Stomach (tissue), 8 donors: ENCODE measurements at regions not wholly inside any gene's neighbourhood (a gene's known extent, or its start where the extent isn't known, plus 50 kb on each side); places are given as distances from the start of the nearest gene placed in this dataset.

Experiments
- DNase-seq, 2 donors: peaks; one replicate each; pipeline versions ENCODE4 v3.0.0 to v3.0.0-alpha.2; 2013 to 2019
- H3K27ac ChIP-seq, 5 donors: fragments of 200-600 bp in 4 of 5; sonication (generic) in 4 of 5; one replicate each; pipeline ENCODE4 v1.5.1; 2013 to 2019; ENCODE audit warnings: mild to moderate bottlenecking in 1 of 5, moderate library complexity in 1 of 5
- H3K27me3 ChIP-seq, 3 donors: fragments of 200-600 bp; sonication (generic); one replicate each; pipeline ENCODE4 v1.5.1; 2017 to 2019; ENCODE audit warnings: mixed run types in 1 of 3
- H3K36me3 ChIP-seq, 4 donors: fragments of 200-600 bp; sonication (generic); 1 replicate in 3 of 4; 2 replicates in 1 of 4; pipeline ENCODE4 v1.5.1; 2016 to 2019
- H3K4me1 ChIP-seq, 4 donors: fragments of 200-600 bp; sonication (generic); one replicate each; pipeline ENCODE4 v1.5.1; 2016 to 2019
- H3K4me3 ChIP-seq, 4 donors: fragments of 200-600 bp; sonication (generic) in 3 of 4; one replicate each; pipeline ENCODE4 v1.5.1; 2016 to 2019; ENCODE audit warnings: mild to moderate bottlenecking in 1 of 4
- H3K9me3 ChIP-seq, 4 donors: fragments of 200-600 bp; sonication (generic); one replicate each; pipeline ENCODE4 v1.5.1; 2016 to 2019
- EP300 ChIP-seq: sonication (generic); formaldehyde crosslinking; IDR thresholded peaks from one replicate; pipeline ENCODE4 v1.6.1; 2017; ENCODE audit warnings: antibody characterized with exemption
- POLR2A ChIP-seq, 4 donors: fragments of 450-650 bp; IDR thresholded peaks; one replicate each; pipeline ENCODE4 v1.6.1; 2016; ENCODE audit warnings: antibody characterized with exemption in 4 of 4, control low read depth in 2 of 4, mild to moderate bottlenecking in 1 of 4, moderate library complexity in 1 of 4
- POLR2AphosphoS5 ChIP-seq, 3 donors: sonication (generic); formaldehyde crosslinking; IDR thresholded peaks; one replicate each; pipeline ENCODE4 v1.6.1; 2016; ENCODE audit warnings: antibody characterized with exemption in 3 of 3
- WGBS, 5 donors: extraction: QIAGEN DNeasy Blood & Tissue Kit in 3 of 5; methylation state at CpG; one replicate each; pipeline versions ENCODE4 v1.1.5 to v1.1.7; 2013 to 2018; 5-methylcytosine and 5-hydroxymethylcytosine counted together
- intact Hi-C: fragments of 100-400 bp; cut with DNase I; formaldehyde crosslinking; loops from one replicate; pipeline ENCODE4 v1.15.1; 2023; ENCODE audit warnings: low total_unique reads
- TF ChIP-seq, protein P1 (sequence below), 7 experiments: fragments of 450-650 bp in 4 of 7; fragments of 200-600 bp in 3 of 7; sonication (generic) in 3 of 7; IDR thresholded peaks; one replicate each; pipeline ENCODE4 v1.5.1; 2016 to 2019; ENCODE audit warnings: antibody characterized with exemption in 7 of 7, control low read depth in 2 of 7, mild to moderate bottlenecking in 1 of 7
- donor health status: healthy with polysubstance abuse.
- donor health status: Bipolar disorder and iron deficiency.
- donor health status: healthy.

DNA sequence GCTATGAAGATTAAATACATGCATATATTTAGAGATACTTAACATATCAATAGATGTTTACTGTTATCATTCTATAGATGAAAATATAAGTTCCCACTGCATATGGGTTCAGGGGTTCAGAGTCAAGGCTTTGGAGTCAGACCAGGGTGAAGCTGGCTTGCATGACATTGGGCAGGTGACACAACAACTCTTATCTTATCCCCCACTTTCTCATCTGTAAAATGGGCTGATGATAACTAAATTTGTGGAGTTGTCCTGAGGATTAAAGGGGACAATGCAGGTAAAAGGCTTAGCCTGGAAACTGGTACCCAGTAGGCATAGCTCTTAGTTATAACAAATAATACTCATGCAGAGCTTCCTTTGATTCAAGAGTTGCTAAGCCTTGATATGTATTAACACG, 72.6 kb upstream of the BRINP1 start:
- no peaks in the 10 kb centered on the region for H3K27me3 ChIP-seq
- intact Hi-C loops, result no loop called here
- no peak overlapping the region for H3K4me3 ChIP-seq
- no peak overlapping the region for H3K27ac ChIP-seq
- H3K9me3 ChIP-seq, result no peaks in the 10 kb centered on the region
- WGBS, 5 donors, result 58 to 72% (median 62%) methylated on average over 1 of the region's 1 CpG
- no peaks in the 10 kb centered on the region for H3K4me1 ChIP-seq
- TF ChIP-seq, protein P1, sequence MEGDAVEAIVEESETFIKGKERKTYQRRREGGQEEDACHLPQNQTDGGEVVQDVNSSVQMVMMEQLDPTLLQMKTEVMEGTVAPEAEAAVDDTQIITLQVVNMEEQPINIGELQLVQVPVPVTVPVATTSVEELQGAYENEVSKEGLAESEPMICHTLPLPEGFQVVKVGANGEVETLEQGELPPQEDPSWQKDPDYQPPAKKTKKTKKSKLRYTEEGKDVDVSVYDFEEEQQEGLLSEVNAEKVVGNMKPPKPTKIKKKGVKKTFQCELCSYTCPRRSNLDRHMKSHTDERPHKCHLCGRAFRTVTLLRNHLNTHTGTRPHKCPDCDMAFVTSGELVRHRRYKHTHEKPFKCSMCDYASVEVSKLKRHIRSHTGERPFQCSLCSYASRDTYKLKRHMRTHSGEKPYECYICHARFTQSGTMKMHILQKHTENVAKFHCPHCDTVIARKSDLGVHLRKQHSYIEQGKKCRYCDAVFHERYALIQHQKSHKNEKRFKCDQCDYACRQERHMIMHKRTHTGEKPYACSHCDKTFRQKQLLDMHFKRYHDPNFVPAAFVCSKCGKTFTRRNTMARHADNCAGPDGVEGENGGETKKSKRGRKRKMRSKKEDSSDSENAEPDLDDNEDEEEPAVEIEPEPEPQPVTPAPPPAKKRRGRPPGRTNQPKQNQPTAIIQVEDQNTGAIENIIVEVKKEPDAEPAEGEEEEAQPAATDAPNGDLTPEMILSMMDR (IDR thresholded peaks at IDR 0.05), result no peak
- TF ChIP-seq POLR2A (IDR thresholded peaks at IDR 0.05) (no peak), EP300 (no peak), POLR2AphosphoS5 (IDR thresholded peaks at IDR 0.05) (no peak)
- no peaks in the 10 kb centered on the region for H3K36me3 ChIP-seq
- DNase-seq, result no peak

- H3K36me3 ChIP-seq, result no peaks in the 10 kb centered on the region
- H3K9me3 ChIP-seq, result no peaks in the 10 kb centered on the region
- no peak for TF ChIP-seq POLR2AphosphoS5 (IDR thresholded peaks at IDR 0.05)
- no peak for DNase-seq
- WGBS, 5 donors, result 11 to 31% (median 30%) methylated on average over 2 of the region's 2 CpGs
- no peaks in the 10 kb centered on the region for H3K4me1 ChIP-seq
- intact Hi-C loops, result no loop called here
- no peak overlapping the region for H3K27ac ChIP-seq
- no peaks in the 10 kb centered on the region for H3K27me3 ChIP-seq
- H3K4me3 ChIP-seq, result no peak overlapping the region
Measured at GRCh38 chr9:119441338-119441737, 72.1 kb upstream of the BRINP1 start.

DNA sequence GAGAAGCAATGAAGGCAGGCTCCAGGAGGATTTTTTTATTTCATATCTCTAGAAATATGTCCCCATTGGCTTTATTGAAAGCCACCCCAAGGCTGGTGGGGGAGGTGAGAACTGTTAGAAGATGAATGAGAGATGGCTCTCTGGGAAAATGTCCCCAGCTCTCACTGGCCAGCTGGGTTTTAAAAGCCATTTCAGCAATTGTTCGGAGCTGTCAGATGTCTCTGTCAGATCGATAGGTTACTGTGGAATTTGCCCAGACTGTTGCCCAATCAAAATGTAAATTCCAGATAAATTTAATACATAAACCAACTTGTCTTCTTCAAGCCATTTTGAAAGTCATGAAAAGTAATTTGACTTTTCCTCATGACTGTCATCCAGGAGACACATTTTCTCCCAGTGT, 67.0 kb upstream of the BRINP1 start:
- WGBS, 5 donors, result 75 to 88% (median 80%) methylated on average over 2 of the region's 2 CpGs
- no peak for DNase-seq
- TF ChIP-seq POLR2A (IDR thresholded peaks at IDR 0.05) (no peak), POLR2AphosphoS5 (IDR thresholded peaks at IDR 0.05) (no peak), EP300 (no peak)
- TF ChIP-seq, protein P1 (IDR thresholded peaks at IDR 0.05), result no peak

DNA sequence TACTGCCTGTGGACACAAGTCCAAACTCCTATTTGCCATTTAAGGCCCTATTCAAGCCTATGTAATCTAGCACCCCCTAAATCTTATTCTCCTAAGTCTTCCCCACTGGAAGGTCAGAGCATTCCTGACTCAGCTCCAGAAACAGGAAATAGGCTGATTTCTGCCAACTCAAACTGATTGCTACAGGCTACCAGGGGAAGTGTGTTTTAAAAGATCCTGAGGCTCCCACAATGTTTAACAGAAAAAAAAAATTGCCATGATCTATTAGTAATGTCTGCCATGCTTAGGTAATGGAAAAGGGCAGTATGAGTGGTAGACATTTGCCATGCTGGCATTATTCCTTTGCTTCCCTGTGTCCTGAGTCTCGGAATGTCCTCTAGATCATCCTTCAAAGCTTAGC, 65.8 kb upstream of the BRINP1 start:
- Histone ChIP-seq H3K4me1 (no peaks in the 10 kb centered on the region), H3K9me3 (no peaks in the 10 kb centered on the region), H3K27ac (no peak overlapping the region), H3K4me3 (no peak overlapping the region), H3K36me3 (no peaks in the 10 kb centered on the region), H3K27me3 (no peaks in the 10 kb centered on the region)
- DNase-seq, result no peak
- intact Hi-C loops, result no loop called here
- TF ChIP-seq EP300, result no peak
- TF ChIP-seq, protein P1 (IDR thresholded peaks at IDR 0.05), result no peak
- TF ChIP-seq POLR2AphosphoS5 (IDR thresholded peaks at IDR 0.05), result no peak
- TF ChIP-seq POLR2A (IDR thresholded peaks at IDR 0.05), result no peak
- WGBS, 5 donors, result 59 to 76% (median 63%) methylated on average over 1 of the region's 1 CpG

More for the DNA sequence above, 67.0 kb upstream of the BRINP1 start:
- Histone ChIP-seq H3K9me3 (no peaks in the 10 kb centered on the region), H3K27ac (no peak overlapping the region), H3K4me1 (no peaks in the 10 kb centered on the region), H3K36me3 (no peaks in the 10 kb centered on the region), H3K27me3 (no peaks in the 10 kb centered on the region), H3K4me3 (no peak overlapping the region)
- intact Hi-C loops, result no loop called here

DNA sequence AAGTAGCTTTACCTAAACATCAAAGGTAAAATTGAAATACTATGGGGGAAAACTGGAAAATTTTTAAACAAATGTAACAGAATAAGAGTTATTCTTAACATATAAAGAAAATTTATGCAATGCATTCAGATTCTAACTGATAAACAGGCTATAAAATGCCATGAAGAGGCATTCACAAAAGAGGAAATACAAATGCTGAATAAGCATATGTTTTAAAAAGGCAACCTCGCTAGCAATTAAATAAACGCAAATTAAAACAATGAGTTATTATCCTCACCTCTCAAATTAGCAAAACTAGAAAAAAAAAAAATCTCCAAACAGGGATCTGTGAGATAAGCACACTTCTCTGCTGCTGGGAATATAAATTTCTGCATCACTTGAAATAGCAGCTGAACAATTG, 63.2 kb upstream of the BRINP1 start:
- H3K4me3 ChIP-seq, result no peak overlapping the region
- H3K27ac ChIP-seq, result no peak overlapping the region
- H3K9me3 ChIP-seq, result peaks cover 2 to 4% (median 3%) of the 10 kb centered on the region in 4 donors
- H3K4me1 ChIP-seq, result no peaks in the 10 kb centered on the region
- intact Hi-C loops, result no loop called here
- TF ChIP-seq EP300 (no peak), POLR2AphosphoS5 (IDR thresholded peaks at IDR 0.05) (no peak), POLR2A (IDR thresholded peaks at IDR 0.05) (no peak)
- TF ChIP-seq, protein P1 (IDR thresholded peaks at IDR 0.05), result no peak
- H3K27me3 ChIP-seq, result no peaks in the 10 kb centered on the region
- H3K36me3 ChIP-seq, result no peaks in the 10 kb centered on the region
- no peak for DNase-seq
- WGBS, 5 donors, result 61 to 81% (median 80%) methylated on average over 2 of the region's 2 CpGs
